Activated CD4-positive, alpha-beta memory T cell treated with anti-CD3 and anti-CD28 coated beads, Interleukin-2, amount 10 ng/mL, durations not matched to agents 7 days and 5 days (primary cell): ENCODE measurements at regions not wholly inside any gene's neighbourhood (a gene's known extent, or its start where the extent isn't known, plus 50 kb on each side); places are given as distances from the start of the nearest gene placed in this dataset.
"Not testable (repeated sequence)": the region's sequence is repeated elsewhere in the genome, so short reads cannot be mapped to it uniquely, and the experiment has no call there.

Experiments
- CTCF ChIA-PET: fragments of 350-600 bp; sonication (Branson Sonifier 250); formaldehyde crosslinking; loops from one replicate; lab custom pipeline; 2021; ENCODE audit warnings: antibody characterized with exemption, inconsistent platforms; lab: Charles Lee
- POLR2A ChIA-PET: fragments of 350-600 bp; sonication (Branson Sonifier 250); formaldehyde crosslinking; loops from one replicate; lab custom pipeline; 2021; ENCODE audit warnings: antibody characterized with exemption; lab: Charles Lee
- DNase-seq: peaks from one replicate; pipeline ENCODE4 v3.0.0-alpha.2; 2020
- H3K27ac Mint-ChIP-seq: one replicate; pipeline ENCODE4 v1.8.0; 2021; ENCODE audit warnings: mild to moderate bottlenecking, mixed read lengths
- H3K27me3 Mint-ChIP-seq: one replicate; pipeline ENCODE4 v1.8.0; 2021; ENCODE audit warnings: mixed read lengths
- H3K36me3 Mint-ChIP-seq: one replicate; pipeline ENCODE4 v1.8.0; 2021; ENCODE audit warnings: low read depth, mixed read lengths
- H3K4me1 Mint-ChIP-seq: one replicate; pipeline ENCODE4 v1.8.0; 2021; ENCODE audit warnings: mixed read lengths
- H3K4me3 Mint-ChIP-seq: one replicate; pipeline ENCODE4 v1.8.0; 2021; ENCODE audit warnings: mild to moderate bottlenecking, mixed read lengths
- H3K9me3 Mint-ChIP-seq: one replicate; pipeline ENCODE4 v1.8.0; 2021; ENCODE audit warnings: mixed read lengths

GRCh38 chr4:132299841-132300240, 849.3 kb upstream of the PCDH10 start:
- H3K9me3 Mint-ChIP-seq, result peaks cover 1% of the 10 kb centered on the region
- CTCF ChIA-PET, result no interaction called here
- DNase-seq, result no peak

GRCh38 chr4:132312521-132312920, 836.6 kb upstream of the PCDH10 start:
- H3K4me3 Mint-ChIP-seq, result no peak overlapping the region
- H3K4me1 Mint-ChIP-seq, result no peaks in the 10 kb centered on the region
- no peak overlapping the region for H3K27ac Mint-ChIP-seq
- no peak for DNase-seq
- CTCF ChIA-PET, result no interaction called here
- no peaks in the 10 kb centered on the region for H3K27me3 Mint-ChIP-seq
- H3K36me3 Mint-ChIP-seq, result no peaks in the 10 kb centered on the region
- POLR2A ChIA-PET, result no interaction called here
- no peaks in the 10 kb centered on the region for H3K9me3 Mint-ChIP-seq

More at GRCh38 chr4:132299841-132300240, 849.3 kb upstream of the PCDH10 start:
- no peaks in the 10 kb centered on the region for H3K27me3 Mint-ChIP-seq
- no peak overlapping the region for H3K27ac Mint-ChIP-seq
- no peak overlapping the region for H3K4me3 Mint-ChIP-seq
- POLR2A ChIA-PET, result no interaction called here
- no peaks in the 10 kb centered on the region for H3K36me3 Mint-ChIP-seq
- no peaks in the 10 kb centered on the region for H3K4me1 Mint-ChIP-seq

GRCh38 chr4:132313852-132314251, 835.2 kb upstream of the PCDH10 start:
- Mint-ChIP-seq H3K27ac (no peak overlapping the region), H3K4me1 (no peaks in the 10 kb centered on the region), H3K27me3 (no peaks in the 10 kb centered on the region), H3K4me3 (no peak overlapping the region), H3K9me3 (no peaks in the 10 kb centered on the region), H3K36me3 (no peaks in the 10 kb centered on the region)
- CTCF ChIA-PET, result no interaction called here
- POLR2A ChIA-PET, result no interaction called here
- no peak for DNase-seq

- H3K27ac Mint-ChIP-seq, result no peak overlapping the region
- no peaks in the 10 kb centered on the region for H3K27me3 Mint-ChIP-seq
- no peak for DNase-seq
- no peaks in the 10 kb centered on the region for H3K4me1 Mint-ChIP-seq
- H3K9me3 Mint-ChIP-seq, result no peaks in the 10 kb centered on the region
- H3K36me3 Mint-ChIP-seq, result no peaks in the 10 kb centered on the region
- CTCF ChIA-PET, result interaction anchor here (0.7 kb wide), 1 partner anchor 522 kb away, joined by 3 read pairs; no protein-coding TSS in a partner anchor
- H3K4me3 Mint-ChIP-seq, result no peak overlapping the region
- POLR2A ChIA-PET, result no interaction called here
Observed at GRCh38 chr4:132316738-132317137, 832.4 kb upstream of the PCDH10 start.

- ChIA-PET CTCF (no interaction called here), POLR2A (no interaction called here)
- no peaks in the 10 kb centered on the region for H3K36me3 Mint-ChIP-seq
- no peak overlapping the region for H3K4me3 Mint-ChIP-seq
- H3K27me3 Mint-ChIP-seq, result no peaks in the 10 kb centered on the region
- DNase-seq, result no peak
- H3K4me1 Mint-ChIP-seq, result no peaks in the 10 kb centered on the region
- H3K9me3 Mint-ChIP-seq, result no peaks in the 10 kb centered on the region
- no peak overlapping the region for H3K27ac Mint-ChIP-seq
Observed at GRCh38 chr4:132317923-132318322, 831.2 kb upstream of the PCDH10 start.

- ChIA-PET CTCF (no interaction called here), POLR2A (no interaction called here)
- no peak overlapping the region for H3K4me3 Mint-ChIP-seq
- H3K4me1 Mint-ChIP-seq, result no peaks in the 10 kb centered on the region
- no peaks in the 10 kb centered on the region for H3K27me3 Mint-ChIP-seq
- no peak overlapping the region for H3K27ac Mint-ChIP-seq
- H3K36me3 Mint-ChIP-seq, result no peaks in the 10 kb centered on the region
- H3K9me3 Mint-ChIP-seq, result peaks cover 2% of the 10 kb centered on the region
- DNase-seq, result no peak
Observed at GRCh38 chr4:132328761-132329160, 820.3 kb upstream of the PCDH10 start.

GRCh38 chr4:132330994-132331393, 818.1 kb upstream of the PCDH10 start:
- DNase-seq, result no peak
- no peak overlapping the region for H3K4me3 Mint-ChIP-seq
- no peaks in the 10 kb centered on the region for H3K4me1 Mint-ChIP-seq
- POLR2A ChIA-PET, result no interaction called here
- H3K27ac Mint-ChIP-seq, result no peak overlapping the region
- no peaks in the 10 kb centered on the region for H3K27me3 Mint-ChIP-seq
- H3K36me3 Mint-ChIP-seq, result no peaks in the 10 kb centered on the region
- CTCF ChIA-PET, result no interaction called here
- peaks cover 2% of the 10 kb centered on the region for H3K9me3 Mint-ChIP-seq

- no peak overlapping the region for H3K4me3 Mint-ChIP-seq
- DNase-seq, result no peak
- H3K27ac Mint-ChIP-seq, result no peak overlapping the region
- no peaks in the 10 kb centered on the region for H3K36me3 Mint-ChIP-seq
- ChIA-PET POLR2A (no interaction called here), CTCF (no interaction called here)
- H3K27me3 Mint-ChIP-seq, result no peaks in the 10 kb centered on the region
- H3K9me3 Mint-ChIP-seq, result peaks cover 2% of the 10 kb centered on the region
- no peaks in the 10 kb centered on the region for H3K4me1 Mint-ChIP-seq
Observed at GRCh38 chr4:132332932-132333723, 816.0 kb upstream of the PCDH10 start.

GRCh38 chr4:132333724-132334047, 815.4 kb upstream of the PCDH10 start:
- Mint-ChIP-seq H3K27me3 (no peaks in the 10 kb centered on the region), H3K4me3 (no peak overlapping the region), H3K9me3 (peaks cover 2% of the 10 kb centered on the region), H3K27ac (no peak overlapping the region), H3K4me1 (no peaks in the 10 kb centered on the region), H3K36me3 (no peaks in the 10 kb centered on the region)
- no peak for DNase-seq
- ChIA-PET POLR2A (no interaction called here), CTCF (no interaction called here)

GRCh38 chr4:132334081-132334480, 815.0 kb upstream of the PCDH10 start:
- Mint-ChIP-seq H3K27me3 (no peaks in the 10 kb centered on the region), H3K4me1 (no peaks in the 10 kb centered on the region), H3K36me3 (no peaks in the 10 kb centered on the region), H3K9me3 (peaks cover 2% of the 10 kb centered on the region), H3K4me3 (no peak overlapping the region), H3K27ac (no peak overlapping the region)
- ChIA-PET POLR2A (no interaction called here), CTCF (no interaction called here)
- no peak for DNase-seq

- Mint-ChIP-seq H3K27me3 (no peaks in the 10 kb centered on the region), H3K4me1 (no peaks in the 10 kb centered on the region), H3K9me3 (peaks cover 12% of the 10 kb centered on the region), H3K4me3 (no peak overlapping the region), H3K36me3 (no peaks in the 10 kb centered on the region), H3K27ac (no peak overlapping the region)
- ChIA-PET CTCF (no interaction called here), POLR2A (no interaction called here)
- no peak for DNase-seq
Observed at GRCh38 chr4:132344924-132345828, 803.9 kb upstream of the PCDH10 start.

- Mint-ChIP-seq H3K4me1 (no peaks in the 10 kb centered on the region), H3K27me3 (no peaks in the 10 kb centered on the region), H3K27ac (no peak overlapping the region), H3K4me3 (no peak overlapping the region), H3K9me3 (peaks cover 12% of the 10 kb centered on the region), H3K36me3 (no peaks in the 10 kb centered on the region)
- CTCF ChIA-PET, result no interaction called here
- POLR2A ChIA-PET, result no interaction called here
- no peak for DNase-seq
Observed at GRCh38 chr4:132346016-132346415, 803.1 kb upstream of the PCDH10 start.

GRCh38 chr4:132351606-132352005, 797.5 kb upstream of the PCDH10 start:
- H3K27me3 Mint-ChIP-seq, CTCF ChIA-PET, H3K4me1 Mint-ChIP-seq, H3K9me3 Mint-ChIP-seq, H3K27ac Mint-ChIP-seq, H3K36me3 Mint-ChIP-seq, H3K4me3 Mint-ChIP-seq, DNase-seq, POLR2A ChIA-PET: not testable (repeated sequence)
